GM23338 (cell line): ENCODE measurements at regions not wholly inside any gene's neighbourhood (a gene's known extent, or its start where the extent isn't known, plus 50 kb on each side); places are given as distances from the start of the nearest gene placed in this dataset.

Experiments used
- ATAC-seq: fragments of 200-7000 bp; cut with Tn5 transposase; 3 replicates; pipeline ENCODE4 v1.9.1; 2020
- DNase-seq: peaks from one replicate; pipeline ENCODE4 v3.0.0-alpha.2; 2015; ENCODE audit warnings: low spot score
- H2AFZ ChIP-seq: fragments of 200-600 bp; sonication (generic); 2 replicates; pipeline ENCODE4 v1.8.0; 2016; ENCODE audit warnings: antibody characterized with exemption, mild to moderate bottlenecking, moderate library complexity
- H3F3A ChIP-seq: fragments of 200-600 bp; sonication (generic); replicated peaks from 2 replicates; pipeline ENCODE4 v1.8.0; 2017; ENCODE audit warnings: antibody characterized with exemption, mixed run types, low read depth
- H3K27ac ChIP-seq: fragments of 200-600 bp; sonication (generic); 2 replicates; pipeline ENCODE4 v1.6.1; 2016; ENCODE audit warnings: low read depth
- H3K27me3 ChIP-seq: fragments of 200-600 bp; sonication (generic); 2 replicates; pipeline ENCODE4 v1.8.0; 2016; ENCODE audit warnings: mild to moderate bottlenecking, mixed run types, moderate library complexity; ENCODE audit not compliant: insufficient read depth
- H3K36me3 ChIP-seq: fragments of 200-600 bp; sonication (generic); 2 replicates; pipeline ENCODE4 v1.8.0; 2016; ENCODE audit warnings: mild to moderate bottlenecking; ENCODE audit not compliant: insufficient read depth
- H3K4me1 ChIP-seq: fragments of 200-600 bp; sonication (generic); 2 replicates; pipeline ENCODE4 v1.8.0; 2016; ENCODE audit warnings: mild to moderate bottlenecking, moderate library complexity; ENCODE audit not compliant: insufficient read depth
- H3K4me2 ChIP-seq: fragments of 200-600 bp; sonication (generic); 2 replicates; pipeline ENCODE4 v1.7.1; 2017; ENCODE audit warnings: mixed run types
- H3K4me3 ChIP-seq: fragments of 200-600 bp; sonication (generic); 2 replicates; pipeline ENCODE4 v1.6.1; 2016; ENCODE audit warnings: mixed run types
- H3K79me2 ChIP-seq: fragments of 200-600 bp; sonication (generic); replicated peaks from 2 replicates; pipeline ENCODE4 v1.8.0; 2017; ENCODE audit warnings: mild to moderate bottlenecking; ENCODE audit not compliant: insufficient read depth
- H3K9me2 ChIP-seq: fragments of 200-600 bp; sonication (generic); 2 replicates; pipeline ENCODE4 v1.8.0; 2017; ENCODE audit not compliant: insufficient read depth
- H4K20me1 ChIP-seq: fragments of 200-600 bp; sonication (generic); replicated peaks from 2 replicates; pipeline ENCODE4 v1.8.0; 2017; ENCODE audit warnings: mild to moderate bottlenecking; ENCODE audit not compliant: insufficient read depth
- H3K27ac Mint-ChIP-seq: 2 replicates; pipeline ENCODE4 v1.8.0; 2020; ENCODE audit warnings: inconsistent platforms, mild to moderate bottlenecking, moderate library complexity, mixed read lengths
- H3K27me3 Mint-ChIP-seq: 3 replicates; pipeline ENCODE4 v1.8.0; 2022; ENCODE audit warnings: low read depth, mild to moderate bottlenecking, moderate library complexity, mixed read lengths, inconsistent platforms; ENCODE audit not compliant: insufficient read depth, poor library complexity
- H3K36me3 Mint-ChIP-seq: 3 replicates; pipeline ENCODE4 v1.8.0; 2021; ENCODE audit warnings: low read depth, mild to moderate bottlenecking, inconsistent platforms, moderate library complexity, mixed read lengths
- H3K4me1 Mint-ChIP-seq: 3 replicates; pipeline ENCODE4 v1.8.0; 2020; ENCODE audit warnings: mild to moderate bottlenecking, inconsistent platforms, mixed read lengths
- H3K4me3 Mint-ChIP-seq: 3 replicates; pipeline ENCODE4 v1.8.0; 2021; ENCODE audit warnings: moderate library complexity, mild to moderate bottlenecking, inconsistent platforms, mixed read lengths
- H3K9me3 Mint-ChIP-seq: 3 replicates; pipeline ENCODE4 v1.8.0; 2020; ENCODE audit warnings: moderate library complexity, mild to moderate bottlenecking, inconsistent platforms, mixed read lengths
- CREB1 ChIP-seq: fragments of 250-450 bp; sonication (Bioruptor Pico); IDR thresholded peaks from 2 replicates; pipeline ENCODE4 v1.5.0; 2020; ENCODE audit warnings: low read depth, mild to moderate bottlenecking, moderate library complexity
- EZH2phosphoT487 ChIP-seq: fragments of 200-600 bp; sonication (generic); IDR thresholded peaks from one replicate; pipeline ENCODE4 v1.8.1; 2018; ENCODE audit warnings: antibody characterized with exemption; ENCODE audit not compliant: unreplicated experiment
- NANOG ChIP-seq: IDR thresholded peaks from 2 replicates; pipeline ENCODE4 v1.6.1; 2016; ENCODE audit warnings: antibody characterized with exemption, borderline replicate concordance
- TF ChIP-seq, protein P1 (sequence below): fragments of 250-450 bp; sonication (Bioruptor Pico); IDR thresholded peaks from 2 replicates; pipeline ENCODE4 v1.5.0; 2020; ENCODE audit warnings: mild to moderate bottlenecking, moderate library complexity

DNA sequence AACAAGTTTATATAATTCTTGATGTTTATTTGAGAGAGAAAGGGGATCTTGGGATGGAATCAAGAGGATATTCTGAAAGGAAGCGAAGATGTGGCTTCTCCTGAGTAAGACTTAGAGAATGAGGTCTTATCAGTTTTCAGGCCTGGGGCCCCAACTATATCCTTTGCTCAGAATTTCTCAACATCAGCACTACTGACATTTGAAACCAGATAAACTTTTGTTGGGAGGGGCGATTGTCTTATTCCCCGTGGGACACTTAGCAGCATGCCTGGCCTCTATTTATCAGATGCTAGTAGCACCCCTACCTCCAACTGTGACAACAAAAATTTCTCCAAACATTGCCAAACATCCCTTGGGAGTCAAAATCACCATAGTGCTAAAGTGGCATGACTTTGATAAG, 567.7 kb downstream of the MAT2B start:
- Histone ChIP-seq H3F3A (no peaks in the 10 kb centered on the region), H3K4me2 (no peak overlapping the region), H3K4me3 (no peak overlapping the region), H3K27me3 (no peaks in the 10 kb centered on the region), H3K9me2 (0 out of 2 replicates have a peak, but pooled peaks cover 4% of the 10 kb centered on the region), H2AFZ (no peak overlapping the region), H3K79me2 (no peaks in the 10 kb centered on the region), H3K27ac (no peak overlapping the region), H4K20me1 (no peaks in the 10 kb centered on the region), H3K36me3 (no peaks in the 10 kb centered on the region), H3K4me1 (no peaks in the 10 kb centered on the region)
- DNase-seq: no peak
- Mint-ChIP-seq H3K4me1 (peaks cover 5% of the 10 kb centered on the region; the same call in 2 of the 3 replicates), H3K9me3 (peaks cover 4% of the 10 kb centered on the region; the same call in 1 of the 3 replicates), H3K36me3 (no peaks in the 10 kb centered on the region), H3K4me3 (no peak overlapping the region), H3K27ac (no peak overlapping the region), H3K27me3 (no peaks in the 10 kb centered on the region)
- no peak for ATAC-seq
- TF ChIP-seq CREB1 (CRISPR knock-in tag): no peak

DNA sequence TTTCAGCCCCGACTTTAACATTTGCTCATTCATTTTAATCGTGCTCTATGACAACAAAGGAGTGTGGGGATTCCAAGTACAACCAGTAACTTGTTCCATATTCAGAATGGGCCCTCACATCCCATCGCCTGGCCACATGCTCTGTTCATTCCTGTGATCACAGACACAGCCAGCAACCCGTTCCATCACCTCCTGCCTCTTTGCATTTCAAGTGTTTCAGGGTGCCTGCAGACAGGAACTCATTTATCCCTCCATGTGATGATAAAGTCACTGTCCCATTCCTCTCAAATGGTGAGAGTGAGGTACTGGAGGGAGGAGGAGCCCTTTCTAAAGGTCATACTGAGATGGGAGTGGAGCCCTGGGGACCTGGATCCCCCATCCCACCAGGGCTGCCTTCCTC, 571.1 kb downstream of the MAT2B start:
- H3K9me2 ChIP-seq: 0 out of 2 replicates have a peak, but pooled peaks cover 8% of the 10 kb centered on the region

More for the DNA sequence above, 571.1 kb downstream of the MAT2B start:
- Mint-ChIP-seq H3K36me3 (no peaks in the 10 kb centered on the region), H3K4me1 (peaks cover 5% of the 10 kb centered on the region; the same call in 2 of the 3 replicates), H3K27ac (no peak overlapping the region), H3K9me3 (peaks cover 4% of the 10 kb centered on the region; the same call in 1 of the 3 replicates), H3K27me3 (no peaks in the 10 kb centered on the region), H3K4me3 (no peak overlapping the region)
- TF ChIP-seq, protein P1, sequence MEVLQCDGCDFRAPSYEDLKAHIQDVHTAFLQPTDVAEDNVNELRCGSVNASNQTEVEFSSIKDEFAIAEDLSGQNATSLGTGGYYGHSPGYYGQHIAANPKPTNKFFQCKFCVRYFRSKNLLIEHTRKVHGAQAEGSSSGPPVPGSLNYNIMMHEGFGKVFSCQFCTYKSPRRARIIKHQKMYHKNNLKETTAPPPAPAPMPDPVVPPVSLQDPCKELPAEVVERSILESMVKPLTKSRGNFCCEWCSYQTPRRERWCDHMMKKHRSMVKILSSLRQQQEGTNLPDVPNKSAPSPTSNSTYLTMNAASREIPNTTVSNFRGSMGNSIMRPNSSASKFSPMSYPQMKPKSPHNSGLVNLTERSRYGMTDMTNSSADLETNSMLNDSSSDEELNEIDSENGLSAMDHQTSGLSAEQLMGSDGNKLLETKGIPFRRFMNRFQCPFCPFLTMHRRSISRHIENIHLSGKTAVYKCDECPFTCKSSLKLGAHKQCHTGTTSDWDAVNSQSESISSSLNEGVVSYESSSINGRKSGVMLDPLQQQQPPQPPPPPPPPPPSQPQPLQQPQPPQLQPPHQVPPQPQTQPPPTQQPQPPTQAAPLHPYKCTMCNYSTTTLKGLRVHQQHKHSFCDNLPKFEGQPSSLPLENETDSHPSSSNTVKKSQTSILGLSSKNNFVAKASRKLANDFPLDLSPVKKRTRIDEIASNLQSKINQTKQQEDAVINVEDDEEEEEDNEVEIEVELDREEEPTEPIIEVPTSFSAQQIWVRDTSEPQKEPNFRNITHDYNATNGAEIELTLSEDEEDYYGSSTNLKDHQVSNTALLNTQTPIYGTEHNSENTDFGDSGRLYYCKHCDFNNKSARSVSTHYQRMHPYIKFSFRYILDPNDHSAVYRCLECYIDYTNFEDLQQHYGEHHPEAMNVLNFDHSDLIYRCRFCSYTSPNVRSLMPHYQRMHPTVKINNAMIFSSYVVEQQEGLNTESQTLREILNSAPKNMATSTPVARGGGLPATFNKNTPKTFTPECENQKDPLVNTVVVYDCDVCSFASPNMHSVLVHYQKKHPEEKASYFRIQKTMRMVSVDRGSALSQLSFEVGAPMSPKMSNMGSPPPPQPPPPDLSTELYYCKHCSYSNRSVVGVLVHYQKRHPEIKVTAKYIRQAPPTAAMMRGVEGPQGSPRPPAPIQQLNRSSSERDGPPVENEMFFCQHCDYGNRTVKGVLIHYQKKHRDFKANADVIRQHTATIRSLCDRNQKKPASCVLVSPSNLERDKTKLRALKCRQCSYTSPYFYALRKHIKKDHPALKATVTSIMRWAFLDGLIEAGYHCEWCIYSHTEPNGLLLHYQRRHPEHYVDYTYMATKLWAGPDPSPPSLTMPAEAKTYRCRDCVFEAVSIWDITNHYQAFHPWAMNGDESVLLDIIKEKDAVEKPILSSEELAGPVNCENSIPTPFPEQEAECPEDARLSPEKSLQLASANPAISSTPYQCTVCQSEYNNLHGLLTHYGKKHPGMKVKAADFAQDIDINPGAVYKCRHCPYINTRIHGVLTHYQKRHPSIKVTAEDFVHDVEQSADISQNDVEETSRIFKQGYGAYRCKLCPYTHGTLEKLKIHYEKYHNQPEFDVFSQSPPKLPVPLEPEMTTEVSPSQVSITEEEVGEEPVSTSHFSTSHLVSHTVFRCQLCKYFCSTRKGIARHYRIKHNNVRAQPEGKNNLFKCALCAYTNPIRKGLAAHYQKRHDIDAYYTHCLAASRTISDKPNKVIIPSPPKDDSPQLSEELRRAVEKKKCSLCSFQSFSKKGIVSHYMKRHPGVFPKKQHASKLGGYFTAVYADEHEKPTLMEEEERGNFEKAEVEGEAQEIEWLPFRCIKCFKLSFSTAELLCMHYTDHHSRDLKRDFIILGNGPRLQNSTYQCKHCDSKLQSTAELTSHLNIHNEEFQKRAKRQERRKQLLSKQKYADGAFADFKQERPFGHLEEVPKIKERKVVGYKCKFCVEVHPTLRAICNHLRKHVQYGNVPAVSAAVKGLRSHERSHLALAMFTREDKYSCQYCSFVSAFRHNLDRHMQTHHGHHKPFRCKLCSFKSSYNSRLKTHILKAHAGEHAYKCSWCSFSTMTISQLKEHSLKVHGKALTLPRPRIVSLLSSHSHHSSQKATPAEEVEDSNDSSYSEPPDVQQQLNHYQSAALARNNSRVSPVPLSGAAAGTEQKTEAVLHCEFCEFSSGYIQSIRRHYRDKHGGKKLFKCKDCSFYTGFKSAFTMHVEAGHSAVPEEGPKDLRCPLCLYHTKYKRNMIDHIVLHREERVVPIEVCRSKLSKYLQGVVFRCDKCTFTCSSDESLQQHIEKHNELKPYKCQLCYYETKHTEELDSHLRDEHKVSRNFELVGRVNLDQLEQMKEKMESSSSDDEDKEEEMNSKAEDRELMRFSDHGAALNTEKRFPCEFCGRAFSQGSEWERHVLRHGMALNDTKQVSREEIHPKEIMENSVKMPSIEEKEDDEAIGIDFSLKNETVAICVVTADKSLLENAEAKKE (CRISPR knock-in tag): no peak
- no peak for TF ChIP-seq NANOG
- no peak for TF ChIP-seq EZH2phosphoT487
- TF ChIP-seq CREB1 (CRISPR knock-in tag): no peak
- Histone ChIP-seq H3K79me2 (no peaks in the 10 kb centered on the region), H4K20me1 (no peaks in the 10 kb centered on the region), H3K4me3 (no peak overlapping the region), H2AFZ (peak overlapping the region; percentile 70; the same call in 1 of the 2 replicates), H3K4me2 (no peak overlapping the region), H3K27ac (no peak overlapping the region), H3F3A (no peaks in the 10 kb centered on the region), H3K4me1 (no peaks in the 10 kb centered on the region), H3K36me3 (no peaks in the 10 kb centered on the region), H3K27me3 (no peaks in the 10 kb centered on the region)
- no peak for DNase-seq
- no peak for ATAC-seq
